ENCODE measurements at regions not wholly inside any gene's neighbourhood (a gene's known extent, or its start where the extent isn't known, plus 50 kb on each side); places are given as distances from the start of the nearest gene placed in this dataset.

- TF ChIP-seq JUND (IDR thresholded peaks at IDR 0.05; ENCODE audit: low read depth): no peak
- in situ Hi-C loops (cut with HindIII; ENCODE audit: low pct_unique_long_range_greater_than_20kb, low sequenced_read_pairs): no loop called here
- peak in 1 of 2 experiments; percentile 6 for DNase-seq (ENCODE audit: low read depth in 1 of 2, low spot score in 1 of 2)
These were observed 687.9 kb upstream of the CITED2 start for GRCh38 chr6:140062043-140063020.

- no peak for DNase-seq (ENCODE audit: low read depth in 1 of 2, low spot score in 1 of 2)
- no peak for TF ChIP-seq JUND (IDR thresholded peaks at IDR 0.05; ENCODE audit: low read depth)
- in situ Hi-C loops (cut with HindIII; ENCODE audit: low pct_unique_long_range_greater_than_20kb, low sequenced_read_pairs): no loop called here
These were observed 686.9 kb upstream of the CITED2 start for GRCh38 chr6:140061110-140062042.

GRCh38 chr6:140059947-140060346, 685.5 kb upstream of the CITED2 start:
- no peak for TF ChIP-seq JUND (IDR thresholded peaks at IDR 0.05; ENCODE audit: low read depth)
- no peak for DNase-seq (ENCODE audit: low read depth in 1 of 2, low spot score in 1 of 2)
- in situ Hi-C loops (cut with HindIII; ENCODE audit: low pct_unique_long_range_greater_than_20kb, low sequenced_read_pairs): no loop called here

GRCh38 chr6:140058863-140059262, 684.4 kb upstream of the CITED2 start:
- TF ChIP-seq JUND (IDR thresholded peaks at IDR 0.05; ENCODE audit: low read depth): no peak
- in situ Hi-C loops (cut with HindIII; ENCODE audit: low pct_unique_long_range_greater_than_20kb, low sequenced_read_pairs): no loop called here
- peak in 1 of 2 experiments; percentile 7 for DNase-seq (ENCODE audit: low read depth in 1 of 2, low spot score in 1 of 2)

- no peak for TF ChIP-seq JUND (IDR thresholded peaks at IDR 0.05; ENCODE audit: low read depth)
- DNase-seq (ENCODE audit: low read depth in 1 of 2, low spot score in 1 of 2): peak in 1 of 2 experiments; percentile 21
- in situ Hi-C loops (cut with HindIII; ENCODE audit: low pct_unique_long_range_greater_than_20kb, low sequenced_read_pairs): no loop called here
These were observed 678.6 kb upstream of the CITED2 start for GRCh38 chr6:140052736-140053729.

- in situ Hi-C loops (cut with HindIII; ENCODE audit: low pct_unique_long_range_greater_than_20kb, low sequenced_read_pairs): no loop called here
- no peak for TF ChIP-seq JUND (IDR thresholded peaks at IDR 0.05; ENCODE audit: low read depth)
- no peak for DNase-seq (ENCODE audit: low read depth in 1 of 2, low spot score in 1 of 2)
These were observed 677.4 kb upstream of the CITED2 start for GRCh38 chr6:140051521-140052512.

- no peak for TF ChIP-seq JUND (IDR thresholded peaks at IDR 0.05; ENCODE audit: low read depth)
- in situ Hi-C loops (cut with HindIII; ENCODE audit: low pct_unique_long_range_greater_than_20kb, low sequenced_read_pairs): no loop called here
These were observed 675.9 kb upstream of the CITED2 start for GRCh38 chr6:140050101-140050995.

GRCh38 chr6:140049251-140049650, 674.8 kb upstream of the CITED2 start:
- no peak for TF ChIP-seq JUND (IDR thresholded peaks at IDR 0.05; ENCODE audit: low read depth)
- in situ Hi-C loops (cut with HindIII; ENCODE audit: low pct_unique_long_range_greater_than_20kb, low sequenced_read_pairs): no loop called here
- no peak for DNase-seq (ENCODE audit: low read depth in 1 of 2, low spot score in 1 of 2)

More at GRCh38 chr6:140050101-140050995, 675.9 kb upstream of the CITED2 start:
- DNase-seq (ENCODE audit: low read depth in 1 of 2, low spot score in 1 of 2): no peak

GRCh38 chr6:140048202-140048790, 673.8 kb upstream of the CITED2 start:
- DNase-seq (ENCODE audit: low read depth in 1 of 2, low spot score in 1 of 2): no peak
- in situ Hi-C loops (cut with HindIII; ENCODE audit: low pct_unique_long_range_greater_than_20kb, low sequenced_read_pairs): no loop called here
- TF ChIP-seq JUND (IDR thresholded peaks at IDR 0.05; ENCODE audit: low read depth): no peak

All from T47D (cell line).